ENCODE measurements at regions not wholly inside any gene's neighbourhood (a gene's known extent, or its start where the extent isn't known, plus 50 kb on each side); places are given as distances from the start of the nearest gene placed in this dataset.
"Not testable (repeated sequence)": the region's sequence is repeated elsewhere in the genome, so short reads cannot be mapped to it uniquely, and the experiment has no call there.

- H3K4me3 ChIP-seq (ENCODE audit: low read length) = no peak overlapping the region
- TF ChIP-seq, protein P1, sequence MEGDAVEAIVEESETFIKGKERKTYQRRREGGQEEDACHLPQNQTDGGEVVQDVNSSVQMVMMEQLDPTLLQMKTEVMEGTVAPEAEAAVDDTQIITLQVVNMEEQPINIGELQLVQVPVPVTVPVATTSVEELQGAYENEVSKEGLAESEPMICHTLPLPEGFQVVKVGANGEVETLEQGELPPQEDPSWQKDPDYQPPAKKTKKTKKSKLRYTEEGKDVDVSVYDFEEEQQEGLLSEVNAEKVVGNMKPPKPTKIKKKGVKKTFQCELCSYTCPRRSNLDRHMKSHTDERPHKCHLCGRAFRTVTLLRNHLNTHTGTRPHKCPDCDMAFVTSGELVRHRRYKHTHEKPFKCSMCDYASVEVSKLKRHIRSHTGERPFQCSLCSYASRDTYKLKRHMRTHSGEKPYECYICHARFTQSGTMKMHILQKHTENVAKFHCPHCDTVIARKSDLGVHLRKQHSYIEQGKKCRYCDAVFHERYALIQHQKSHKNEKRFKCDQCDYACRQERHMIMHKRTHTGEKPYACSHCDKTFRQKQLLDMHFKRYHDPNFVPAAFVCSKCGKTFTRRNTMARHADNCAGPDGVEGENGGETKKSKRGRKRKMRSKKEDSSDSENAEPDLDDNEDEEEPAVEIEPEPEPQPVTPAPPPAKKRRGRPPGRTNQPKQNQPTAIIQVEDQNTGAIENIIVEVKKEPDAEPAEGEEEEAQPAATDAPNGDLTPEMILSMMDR (IDR thresholded peaks at IDR 0.05; ENCODE audit: insufficient read depth, low read depth, low read length, missing control alignments) = no peak
- DNase-seq (ENCODE audit: low read depth) = peak; percentile 14
These were observed 169.9 kb downstream of the CPE start for GRCh38 chr4:165548702-165549101.

DNA sequence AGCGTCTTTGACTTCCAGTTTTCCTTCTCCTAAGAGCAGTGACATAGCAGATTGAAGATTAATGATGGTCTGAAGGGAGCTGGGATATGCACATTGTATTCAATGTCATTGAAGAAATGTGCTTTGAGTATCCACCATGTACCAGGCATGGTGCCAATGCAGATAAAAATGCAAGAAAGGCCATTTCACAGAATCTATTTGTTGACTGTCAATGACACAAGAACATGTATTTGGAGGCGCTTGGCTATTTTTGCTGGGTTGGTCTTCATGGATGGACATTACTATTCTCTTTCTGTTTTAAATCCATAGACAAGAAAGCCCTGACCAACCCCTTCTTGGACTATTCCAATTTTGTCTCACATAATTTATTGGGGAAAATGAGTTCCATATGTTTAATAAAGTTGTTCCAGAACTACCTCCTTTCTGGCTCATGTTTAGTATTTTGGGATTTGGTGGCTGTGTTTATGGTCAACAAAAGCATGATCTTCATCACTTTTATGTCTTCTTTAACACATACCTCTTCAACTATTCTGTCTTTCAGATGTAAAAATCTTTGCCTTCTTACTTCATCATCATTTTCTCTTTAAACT lies 174.5 kb downstream of the CPE start:
- H3K4me3 ChIP-seq (ENCODE audit: low read length) = no peak overlapping the region
- no peak for DNase-seq (ENCODE audit: low read depth)
- TF ChIP-seq, protein P1 (IDR thresholded peaks at IDR 0.05; ENCODE audit: insufficient read depth, low read depth, low read length, missing control alignments) = no peak

DNA sequence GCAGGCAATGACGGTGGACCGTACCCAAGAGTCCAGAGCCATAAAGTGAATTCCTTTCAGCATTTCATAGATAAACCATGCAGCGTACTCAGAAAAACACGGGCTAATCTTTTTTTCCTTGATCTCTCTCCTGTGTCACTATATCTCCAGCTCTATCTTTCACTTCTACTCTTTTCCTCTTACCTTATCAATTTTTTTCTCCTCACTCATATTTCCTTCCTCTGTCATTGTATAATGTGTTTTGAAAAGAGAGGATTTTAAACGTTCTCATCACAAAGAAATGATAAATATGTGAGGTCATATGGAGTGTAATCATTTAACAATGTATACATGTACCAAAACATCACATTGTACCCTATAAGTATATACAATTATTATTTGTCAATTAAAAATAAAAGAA lies 176.5 kb downstream of the CPE start:
- TF ChIP-seq, protein P1 (IDR thresholded peaks at IDR 0.05; ENCODE audit: insufficient read depth, low read depth, low read length, missing control alignments) = no peak
- H3K4me3 ChIP-seq (ENCODE audit: low read length) = no peak overlapping the region
- DNase-seq (ENCODE audit: low read depth) = no peak

DNA sequence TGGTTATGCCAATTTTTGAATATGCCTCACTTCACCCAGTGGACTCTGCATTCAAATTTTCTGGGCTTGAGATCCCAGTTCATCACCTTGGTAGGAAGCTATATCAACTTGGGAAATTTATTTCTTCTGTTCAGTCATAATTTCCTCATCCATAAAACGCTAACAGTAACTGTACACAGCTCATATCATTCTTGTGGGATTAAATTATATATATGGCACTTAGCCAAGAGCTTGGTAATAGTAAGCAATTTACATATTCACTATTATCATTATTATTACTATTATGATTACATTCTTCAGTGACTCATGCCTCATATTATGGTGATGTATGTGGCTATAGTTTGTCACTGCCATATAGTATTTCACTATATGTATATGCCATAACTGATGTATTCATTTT lies 177.6 kb downstream of the CPE start:
- H3K4me3 ChIP-seq (ENCODE audit: low read length) = no peak overlapping the region
- DNase-seq (ENCODE audit: low read depth) = peak; percentile 62
- TF ChIP-seq, protein P1 (IDR thresholded peaks at IDR 0.05; ENCODE audit: insufficient read depth, low read depth, low read length, missing control alignments) = no peak

- DNase-seq (ENCODE audit: low read depth) = peak; percentile 41
- H3K4me3 ChIP-seq (ENCODE audit: low read length) = no peak overlapping the region
- TF ChIP-seq, protein P1 (IDR thresholded peaks at IDR 0.05; ENCODE audit: insufficient read depth, low read depth, low read length, missing control alignments) = no peak
These were observed 182.1 kb downstream of the CPE start for GRCh38 chr4:165560941-165561340.

- peak; percentile 58 for DNase-seq (ENCODE audit: low read depth)
- TF ChIP-seq, protein P1 (IDR thresholded peaks at IDR 0.05; ENCODE audit: insufficient read depth, low read depth, low read length, missing control alignments) = no peak
These were observed 185.0 kb downstream of the CPE start for GRCh38 chr4:165563851-165564250.

GRCh38 chr4:165569031-165569430 lies 190.2 kb downstream of the CPE start:
- no peak overlapping the region for H3K4me3 ChIP-seq (ENCODE audit: low read length)
- no peak for DNase-seq (ENCODE audit: low read depth)
- TF ChIP-seq, protein P1 (IDR thresholded peaks at IDR 0.05; ENCODE audit: insufficient read depth, low read depth, low read length, missing control alignments) = no peak

More at GRCh38 chr4:165563851-165564250, 185.0 kb downstream of the CPE start:
- no peak overlapping the region for H3K4me3 ChIP-seq (ENCODE audit: low read length)

DNA sequence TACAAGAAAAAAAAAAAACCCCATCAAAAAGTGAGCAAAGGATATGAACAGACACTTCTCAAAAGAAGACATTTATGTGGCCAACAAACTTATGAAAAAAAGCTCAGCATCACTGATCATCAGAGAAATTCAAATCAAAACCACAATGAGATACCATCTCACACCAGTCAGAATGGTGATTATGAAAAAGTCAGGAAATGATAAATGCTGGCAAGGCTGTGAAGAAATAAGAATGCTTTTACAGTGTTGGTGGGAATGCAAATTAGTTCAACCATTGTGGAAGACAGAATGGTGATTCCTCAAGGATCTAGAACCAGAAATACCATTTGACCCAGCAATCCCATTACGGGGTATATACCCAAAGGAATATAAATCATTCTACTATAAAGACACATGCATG lies 192.7 kb downstream of the CPE start:
- peak; percentile 26 for DNase-seq (ENCODE audit: low read depth)
- not testable (repeated sequence) for H3K4me3 ChIP-seq (ENCODE audit: low read length)
